Stimulated activated CD8-positive, alpha-beta memory T cell treated with anti-CD3 and anti-CD28 coated beads, Interleukin-7, amount 100 ng/mL, for 1 hour (primary cell): ENCODE measurements at regions not wholly inside any gene's neighbourhood (a gene's known extent, or its start where the extent isn't known, plus 50 kb on each side); places are given as distances from the start of the nearest gene placed in this dataset.

ENCODE experiments used
- DNase-seq, 2 donors: peaks; one replicate each; pipeline ENCODE4 v3.0.0-alpha.2; 2020; ENCODE audit warnings: low read depth in 2 of 2

GRCh38 chr2:8416001-8416571 lies 265.8 kb upstream of the ID2 start:
- DNase-seq: no peak

- DNase-seq: no peak
Measured at GRCh38 chr2:8416849-8417832, 264.7 kb upstream of the ID2 start.

GRCh38 chr2:8418721-8419120 lies 263.1 kb upstream of the ID2 start:
- DNase-seq: no peak

GRCh38 chr2:8421658-8422449 lies 260.0 kb upstream of the ID2 start:
- DNase-seq: no peak

- DNase-seq: no peak
Measured at GRCh38 chr2:8422450-8422800, 259.4 kb upstream of the ID2 start.

- DNase-seq: no peak
Measured at GRCh38 chr2:8424997-8425900, 256.6 kb upstream of the ID2 start.

GRCh38 chr2:8426550-8426949 lies 255.3 kb upstream of the ID2 start:
- DNase-seq: no peak

GRCh38 chr2:8427211-8427610 lies 254.6 kb upstream of the ID2 start:
- DNase-seq: no peak

- DNase-seq: no peak
Measured at GRCh38 chr2:8430628-8431027, 251.2 kb upstream of the ID2 start.

GRCh38 chr2:8431446-8432125 lies 250.3 kb upstream of the ID2 start:
- DNase-seq: no peak

GRCh38 chr2:8432706-8433336 lies 249.0 kb upstream of the ID2 start:
- DNase-seq: no peak

GRCh38 chr2:8433390-8433789 lies 248.5 kb upstream of the ID2 start:
- DNase-seq: no peak

- DNase-seq: no peak
Measured at GRCh38 chr2:8435608-8436007, 246.2 kb upstream of the ID2 start.

GRCh38 chr2:8436585-8436984 lies 245.3 kb upstream of the ID2 start:
- no peak for DNase-seq

GRCh38 chr2:8437228-8437948 lies 244.5 kb upstream of the ID2 start:
- no peak for DNase-seq

GRCh38 chr2:8437949-8438400 lies 243.9 kb upstream of the ID2 start:
- no peak for DNase-seq

GRCh38 chr2:8438476-8438875 lies 243.4 kb upstream of the ID2 start:
- DNase-seq: no peak

GRCh38 chr2:8438996-8439395 lies 242.9 kb upstream of the ID2 start:
- DNase-seq: no peak

GRCh38 chr2:8440029-8440778 lies 241.7 kb upstream of the ID2 start:
- no peak for DNase-seq
